GM11168 (cell line): ENCODE measurements at regions not wholly inside any gene's neighbourhood (a gene's known extent, or its start where the extent isn't known, plus 50 kb on each side); places are given as distances from the start of the nearest gene placed in this dataset.

Experiments used
- in situ Hi-C: fragments of 300-500 bp; cut with MboI; formaldehyde crosslinking; loops from one replicate; pipeline ENCODE4 v1.12.0; 2022; ENCODE audit warnings: low sequenced_read_pairs; ENCODE audit not compliant: unreplicated experiment

DNA sequence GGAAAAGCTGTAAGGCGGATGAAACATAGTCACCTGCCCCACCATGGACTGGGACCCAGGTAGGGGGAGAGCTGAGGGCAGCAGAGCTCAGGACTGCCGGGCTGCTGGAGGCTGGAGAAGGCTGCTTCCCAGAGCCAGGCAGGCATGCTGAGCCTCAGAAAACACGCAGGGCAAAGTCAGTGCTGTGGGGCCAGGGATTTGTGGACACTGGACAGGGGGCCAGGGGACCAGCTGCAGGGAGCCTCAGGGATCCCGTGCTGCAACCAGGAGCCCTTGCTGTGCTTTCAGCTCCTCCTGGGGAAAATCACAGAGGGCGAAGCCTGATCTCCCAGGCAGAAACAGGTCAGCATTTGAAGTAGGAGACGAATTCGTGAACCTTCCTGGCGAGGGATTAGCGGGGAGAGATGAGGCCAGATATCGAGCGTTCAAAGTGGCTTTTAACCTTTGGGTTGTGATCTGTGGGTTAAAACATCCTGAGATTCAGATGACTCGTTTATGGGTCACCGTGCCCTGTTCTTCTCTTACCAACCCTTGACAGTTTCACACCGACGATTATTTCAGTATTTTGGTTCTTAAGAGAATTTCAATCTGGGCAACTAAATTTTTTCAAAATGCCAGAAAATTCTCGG is 85.6 kb upstream of the SHH start:
- in situ Hi-C loops: no loop called here

DNA sequence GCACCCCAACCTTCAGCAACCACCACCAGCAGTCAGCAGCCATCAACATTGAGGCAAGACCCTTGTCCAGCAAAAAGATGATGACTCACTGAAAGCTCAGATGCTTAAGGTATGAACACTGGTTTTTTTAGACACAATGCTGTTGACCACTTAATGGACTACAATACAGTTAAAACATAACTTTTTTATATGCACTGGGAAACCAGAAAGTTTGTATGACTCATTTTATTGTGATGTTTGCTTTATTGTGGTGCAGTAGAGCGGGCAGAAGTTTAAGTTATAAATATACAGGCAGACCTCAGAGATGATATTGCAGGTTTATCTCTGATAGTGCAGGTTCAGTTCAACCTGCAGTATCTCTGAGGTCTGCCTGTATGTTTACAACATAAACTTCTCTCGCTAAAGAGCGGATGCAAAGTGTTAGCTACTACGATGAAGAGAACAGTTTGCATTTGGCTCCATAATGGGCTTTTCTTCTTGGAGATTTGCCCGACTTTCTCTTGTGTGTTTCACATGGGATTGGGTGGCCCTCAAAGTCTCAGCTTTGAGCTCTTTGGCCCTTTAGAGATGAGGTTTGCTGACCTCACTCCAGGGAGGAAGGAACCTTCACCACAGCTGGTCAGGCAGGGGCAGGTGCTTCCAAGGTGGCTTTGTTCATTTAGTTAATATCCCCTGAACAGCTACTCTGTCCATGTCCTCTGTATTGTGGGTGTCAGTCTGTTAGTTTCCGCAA is 84.4 kb upstream of the SHH start:
- in situ Hi-C loops: no loop called here

DNA sequence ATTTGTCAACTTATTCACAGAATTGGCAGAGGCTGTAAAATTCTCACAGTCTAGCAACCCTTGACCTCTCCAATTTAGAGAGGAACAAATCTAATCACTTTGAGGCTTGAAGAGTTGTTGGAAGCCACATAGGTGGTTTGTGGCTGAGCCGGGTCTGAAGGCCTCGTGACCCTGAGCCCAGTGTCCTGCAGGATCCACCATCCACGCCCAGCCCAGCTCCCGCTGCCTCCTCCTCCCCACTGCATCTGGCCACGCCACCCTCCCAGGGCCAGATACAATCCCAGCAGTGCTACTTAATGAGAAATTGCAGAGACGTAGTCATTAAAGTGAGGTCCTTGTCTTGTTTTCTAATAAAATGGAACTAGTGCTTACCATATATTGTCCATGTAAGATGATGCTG is 81.4 kb upstream of the SHH start:
- in situ Hi-C loops: no loop called here

DNA sequence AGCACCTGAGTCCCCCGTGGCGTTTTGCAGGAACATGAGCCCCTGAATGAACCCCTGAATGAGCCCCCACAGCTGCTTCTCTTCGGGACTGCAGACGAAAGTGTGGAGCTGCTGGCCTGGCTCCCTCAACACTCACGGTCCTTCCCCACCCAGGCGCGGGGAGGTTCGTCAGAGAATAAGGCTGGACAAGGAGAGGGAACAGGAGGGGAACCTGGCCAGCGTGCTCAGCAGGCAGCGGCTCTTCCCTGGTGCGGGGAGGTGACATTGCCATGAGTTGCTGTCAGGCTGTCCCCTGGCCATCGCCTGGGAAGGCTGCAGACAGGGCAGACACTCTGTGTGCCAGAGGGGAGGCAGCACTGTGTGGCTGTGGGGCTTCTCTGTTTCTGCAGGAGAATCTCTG is 80.9 kb upstream of the SHH start:
- in situ Hi-C loops: no loop called here

DNA sequence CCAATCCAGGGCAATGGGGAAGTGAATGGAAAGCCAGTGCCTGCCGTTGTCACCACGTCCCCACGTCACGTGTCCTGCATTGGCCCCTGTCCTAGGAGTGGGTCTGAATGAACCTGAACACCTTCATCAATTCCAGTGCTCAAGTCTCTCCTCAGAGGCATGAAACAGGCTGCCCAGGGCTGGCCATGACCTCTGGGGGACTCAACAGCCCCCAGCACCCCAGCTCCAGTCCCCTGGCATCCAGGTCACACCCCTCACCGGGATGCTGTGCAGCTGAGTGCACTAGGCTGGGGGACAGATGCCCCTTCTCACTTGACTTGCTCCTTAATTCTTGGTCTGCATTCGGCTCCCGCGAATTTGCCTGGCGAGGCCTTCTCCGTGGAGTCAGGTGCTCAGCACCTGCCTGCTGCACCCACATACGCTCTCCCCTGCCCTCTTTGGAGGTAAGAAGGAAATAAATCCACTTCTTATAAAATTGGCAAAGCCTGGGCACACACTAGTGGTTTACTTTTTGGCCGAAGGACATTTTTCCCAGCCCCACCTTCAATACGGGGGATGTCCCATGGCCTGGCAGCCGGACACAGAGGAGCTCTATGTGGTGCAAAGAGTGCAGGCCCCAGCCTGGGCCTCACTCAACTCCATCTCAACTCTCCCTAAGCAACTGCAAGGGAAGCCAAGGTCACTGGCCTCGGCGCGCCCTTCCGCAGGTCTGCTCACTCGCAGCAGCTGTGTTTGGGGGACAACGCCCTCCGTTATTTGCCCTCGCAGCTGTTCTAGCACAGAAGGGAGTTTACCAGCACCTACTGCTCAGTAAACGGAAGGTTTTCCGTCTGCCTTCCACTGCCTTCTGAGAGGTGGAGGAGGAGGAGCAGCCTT is 77.6 kb upstream of the SHH start:
- in situ Hi-C loops: no loop called here

DNA sequence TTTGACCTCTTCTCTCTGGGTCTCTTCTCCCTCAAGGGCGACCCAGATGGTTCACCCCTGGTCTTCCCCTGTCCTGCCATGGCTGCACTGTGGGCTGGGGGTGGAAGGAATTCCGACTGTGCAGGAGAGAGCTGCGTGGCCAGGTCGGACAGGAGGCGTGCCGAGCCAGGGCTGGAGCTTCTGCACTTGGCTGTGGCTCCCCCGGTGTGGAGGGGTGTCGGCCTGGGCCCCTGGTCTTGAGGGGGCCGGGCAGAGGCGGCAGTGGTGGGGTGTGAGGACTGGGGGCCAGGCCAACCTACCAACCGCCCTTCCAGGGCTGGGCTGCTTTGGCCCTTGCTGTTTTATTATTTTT is 74.9 kb upstream of the SHH start:
- in situ Hi-C loops: no loop called here

DNA sequence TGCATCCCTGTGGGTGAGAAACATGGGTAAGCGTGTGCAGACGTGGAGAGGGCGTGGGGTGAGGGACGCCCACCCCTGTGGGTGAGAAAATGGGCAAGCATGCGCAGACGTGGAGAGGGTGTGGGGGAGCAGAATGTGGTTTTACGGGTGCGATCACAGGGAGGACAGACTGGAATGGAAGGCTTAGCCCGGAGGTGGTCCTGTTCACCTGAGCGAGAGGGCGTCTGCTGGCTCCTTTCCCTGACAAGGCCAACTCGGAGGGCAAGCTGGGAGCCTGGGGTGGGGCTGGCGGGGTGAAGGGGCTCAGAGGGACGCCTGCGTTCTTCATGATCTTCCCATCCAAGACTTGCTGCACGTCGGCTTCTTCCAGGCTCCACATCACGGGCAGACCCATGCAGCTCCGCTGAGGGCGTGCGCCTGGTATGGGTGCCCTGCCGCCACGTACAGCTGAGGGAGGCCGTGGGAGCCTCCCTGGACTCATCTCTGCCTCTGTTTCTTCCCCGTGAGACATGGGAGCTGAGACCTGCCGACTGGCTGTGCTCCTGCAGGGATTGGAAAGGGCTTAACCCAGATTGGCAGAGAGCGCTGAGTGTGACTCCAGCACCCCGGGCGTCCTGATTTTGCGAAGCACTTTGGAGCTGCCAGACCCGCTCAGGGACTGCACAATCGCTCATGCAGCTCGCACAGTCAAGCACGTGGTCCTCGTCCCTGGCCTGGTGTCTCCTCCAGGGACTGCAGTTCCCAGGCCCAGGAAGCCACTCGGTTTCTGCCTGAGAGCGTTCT is 74.3 kb upstream of the SHH start:
- in situ Hi-C loops: no loop called here

DNA sequence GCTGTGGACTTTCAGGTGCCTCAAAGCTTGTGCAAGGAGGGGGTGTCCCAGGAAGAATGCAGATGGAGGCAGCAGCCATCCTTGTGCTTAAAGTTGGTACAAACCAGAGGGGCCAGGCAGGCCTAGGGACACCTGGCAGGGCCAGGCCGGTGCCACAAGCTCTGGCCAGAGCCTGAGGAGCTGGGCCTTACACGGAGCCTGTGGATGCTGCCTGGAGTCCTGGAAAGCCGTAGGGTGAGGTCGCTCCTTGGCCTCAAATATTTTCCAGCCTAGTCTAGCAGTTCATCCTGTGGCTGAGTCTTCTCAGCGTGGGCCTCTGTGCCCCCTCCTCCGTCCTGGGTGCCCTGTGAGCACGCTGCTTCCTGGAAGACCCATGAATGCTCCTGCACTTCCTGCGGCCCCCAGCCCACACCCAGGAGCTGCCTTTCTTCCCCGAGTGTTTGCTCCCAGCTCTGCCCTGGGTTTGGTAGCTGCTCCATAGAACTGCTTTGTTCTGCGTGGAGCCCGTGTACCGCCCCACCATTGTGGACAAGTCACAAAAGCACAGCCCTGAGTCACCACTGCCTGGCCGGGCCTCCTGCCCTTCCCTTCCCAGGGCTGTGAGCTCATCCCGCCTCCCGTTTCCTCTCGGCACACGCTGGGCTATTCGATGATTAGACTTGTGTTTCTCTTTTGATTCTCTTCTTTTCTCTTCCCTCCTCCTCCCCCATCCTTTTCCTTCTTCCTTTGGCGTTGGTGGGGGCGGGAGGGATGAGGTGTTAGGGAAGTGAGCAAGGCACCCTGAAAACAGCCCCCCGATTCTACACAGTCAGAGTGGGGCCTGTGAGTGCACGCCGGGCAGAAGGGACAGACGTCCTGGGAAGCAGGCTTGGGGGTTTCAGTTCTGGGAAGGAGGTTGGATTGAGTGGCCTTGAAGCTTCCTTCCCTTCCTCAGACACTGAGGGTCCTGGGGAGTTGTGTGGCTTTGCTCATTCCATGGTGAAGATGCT is 73.2 kb upstream of the SHH start:
- in situ Hi-C loops: no loop called here

DNA sequence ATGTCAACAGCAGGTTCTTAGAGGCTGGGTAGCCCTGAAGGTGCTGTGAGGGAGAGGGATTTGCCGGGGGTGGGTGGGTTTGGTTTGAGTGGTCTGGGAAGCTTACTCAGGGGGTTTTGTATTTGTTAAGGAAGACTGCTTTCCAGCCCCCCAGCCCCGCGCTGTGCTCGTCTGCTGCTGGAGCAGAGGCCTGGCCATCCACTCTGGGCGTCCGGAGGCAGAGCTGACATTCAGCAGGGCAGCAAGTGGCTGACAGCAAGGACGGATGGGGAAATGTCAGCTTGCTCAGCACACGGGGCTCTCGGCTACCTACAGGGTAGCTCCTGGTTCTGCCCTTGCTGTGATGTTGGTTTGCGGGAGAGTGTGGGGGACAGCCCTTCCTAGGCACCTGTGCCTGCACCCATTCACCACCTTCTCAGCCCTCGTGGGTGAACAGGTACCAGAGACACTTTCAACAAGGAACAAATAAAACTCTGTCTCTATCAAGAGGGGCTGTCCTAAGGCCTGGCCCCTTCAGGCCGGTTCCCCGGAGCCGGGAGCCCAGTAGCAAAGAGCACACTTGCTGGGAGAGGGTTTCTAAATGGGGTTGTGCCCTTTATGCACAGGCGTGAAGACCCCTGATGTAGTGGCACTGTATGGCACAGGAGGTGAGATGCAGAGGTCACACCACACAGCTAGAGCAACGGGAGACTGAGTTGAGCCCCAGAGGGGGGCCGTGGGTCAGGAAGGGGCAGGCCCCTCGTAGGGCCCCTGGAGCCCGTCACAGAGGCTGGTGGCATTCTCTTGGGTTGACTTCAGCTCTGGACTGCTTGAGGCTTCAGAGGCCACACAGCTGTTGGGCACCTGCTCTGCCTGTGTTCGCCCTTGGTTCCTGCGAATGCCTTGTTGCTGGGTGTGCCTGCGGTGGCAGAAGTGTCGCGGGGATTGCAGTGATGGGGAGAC is 72.2 kb upstream of the SHH start:
- in situ Hi-C loops: no loop called here

DNA sequence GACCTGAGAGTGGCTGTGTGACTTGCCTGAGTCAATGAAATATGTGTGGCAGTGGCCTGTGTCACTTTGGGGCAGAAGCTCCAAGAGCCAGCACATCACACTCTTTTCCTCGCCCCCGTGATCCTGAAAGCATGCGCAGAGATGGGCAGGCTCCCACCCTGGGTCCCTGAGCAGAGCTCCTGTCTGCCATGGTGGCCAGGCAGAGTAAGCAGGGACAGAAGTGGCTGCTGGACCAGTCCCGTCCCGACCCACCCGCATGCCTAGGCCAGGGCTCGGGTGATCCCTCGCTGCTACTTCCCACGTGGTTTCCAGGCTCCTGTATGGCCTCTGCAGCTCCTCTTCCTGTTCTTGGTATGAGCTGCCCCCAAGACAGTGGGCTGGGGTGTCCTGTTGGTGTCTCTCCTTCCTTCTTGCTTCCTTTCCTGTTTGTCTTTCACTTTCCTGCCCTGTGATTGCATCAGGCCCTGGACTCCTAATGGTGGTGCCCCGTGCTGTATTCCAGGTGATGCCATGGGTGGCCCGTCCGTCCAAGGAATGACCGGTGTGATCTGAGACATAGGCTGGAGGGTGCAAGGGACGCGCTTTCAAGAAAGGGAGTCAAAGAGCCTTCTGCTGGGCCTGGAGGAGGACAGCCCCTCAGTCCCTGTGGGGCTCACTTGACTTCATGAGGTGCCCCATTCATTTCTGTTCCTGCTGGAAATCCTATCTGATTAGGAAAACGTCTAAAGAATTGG is 71.4 kb upstream of the SHH start:
- in situ Hi-C loops: no loop called here

DNA sequence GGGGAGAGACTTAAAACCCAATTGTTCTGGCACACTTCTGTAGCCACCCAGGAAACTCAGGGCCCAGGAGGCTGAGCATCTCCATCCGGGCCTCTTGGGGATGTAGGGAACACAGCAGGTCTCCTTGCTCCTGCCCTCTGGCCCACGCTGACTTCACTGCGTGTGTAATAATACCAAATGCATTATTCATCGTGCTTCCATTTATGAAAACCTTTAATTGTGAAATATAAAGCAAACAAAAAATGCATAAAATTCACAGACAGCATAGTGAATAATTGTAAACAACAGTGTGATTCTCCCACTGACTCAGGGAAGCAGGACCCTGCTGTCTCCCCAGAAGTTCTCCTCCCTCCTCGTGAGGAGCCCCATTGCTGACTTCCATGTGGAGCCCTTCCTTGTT is 70.3 kb upstream of the SHH start:
- in situ Hi-C loops: no loop called here

DNA sequence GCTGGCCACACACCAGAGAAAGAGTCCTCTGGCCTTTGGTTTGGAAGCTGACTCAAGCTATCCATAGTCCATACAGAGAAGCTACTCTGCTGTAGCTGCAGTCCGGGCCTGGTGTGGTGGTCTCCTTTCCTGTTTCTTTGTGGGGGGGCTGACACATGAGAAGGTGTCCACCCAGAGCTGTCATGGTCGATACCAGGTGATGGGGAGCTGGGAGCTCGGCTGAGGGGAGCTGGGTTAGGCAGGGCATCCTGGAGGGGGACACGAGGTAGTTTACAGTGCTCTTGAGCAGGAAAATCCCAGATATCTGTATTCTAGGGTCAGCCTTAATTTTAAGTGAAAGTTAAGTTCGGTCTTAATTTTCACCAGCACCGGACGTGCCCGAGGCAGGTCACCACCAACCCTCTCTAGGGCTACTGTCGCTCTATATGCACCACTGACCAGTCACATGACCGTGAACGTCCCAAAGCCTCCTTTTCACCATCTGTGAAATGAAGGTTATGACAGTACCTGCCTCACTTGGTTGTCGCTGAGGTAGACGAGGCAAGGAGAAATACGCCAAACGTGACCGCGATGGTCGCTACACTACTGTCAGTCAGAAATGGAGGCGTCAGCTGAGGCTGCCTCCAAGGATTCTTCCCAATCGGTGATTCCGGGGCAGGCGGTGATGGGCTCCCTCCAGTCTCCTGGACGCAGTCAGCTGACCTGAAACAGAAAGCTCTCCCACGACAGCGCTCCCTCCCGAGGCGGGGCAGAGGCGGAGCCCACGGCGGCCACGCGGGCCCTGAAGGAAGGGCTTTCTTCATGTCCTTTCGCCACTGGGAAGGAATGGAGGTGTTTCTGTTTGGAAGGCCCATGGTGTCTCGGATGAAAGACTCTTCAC is 69.4 kb upstream of the SHH start:
- in situ Hi-C loops: no loop called here

DNA sequence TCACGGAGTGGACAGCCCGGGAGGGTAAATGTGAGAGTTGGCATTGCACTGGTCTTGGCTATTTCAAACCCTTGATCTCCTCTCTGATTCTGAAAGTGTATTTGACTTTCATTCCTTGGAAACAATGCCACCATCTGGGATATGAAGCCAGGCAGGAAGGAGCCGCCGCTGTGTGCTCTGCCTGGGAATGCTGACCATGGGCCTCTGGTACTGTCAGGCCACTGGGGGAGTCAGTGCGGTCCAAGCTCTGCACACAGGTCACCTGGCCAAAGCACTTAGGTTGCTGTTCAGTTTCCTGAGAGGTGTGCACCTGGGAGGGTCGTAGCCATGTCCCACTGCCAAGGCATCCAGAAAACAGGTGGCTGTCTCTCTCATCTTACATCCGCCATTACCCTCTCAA is 68.5 kb upstream of the SHH start:
- in situ Hi-C loops: no loop called here

DNA sequence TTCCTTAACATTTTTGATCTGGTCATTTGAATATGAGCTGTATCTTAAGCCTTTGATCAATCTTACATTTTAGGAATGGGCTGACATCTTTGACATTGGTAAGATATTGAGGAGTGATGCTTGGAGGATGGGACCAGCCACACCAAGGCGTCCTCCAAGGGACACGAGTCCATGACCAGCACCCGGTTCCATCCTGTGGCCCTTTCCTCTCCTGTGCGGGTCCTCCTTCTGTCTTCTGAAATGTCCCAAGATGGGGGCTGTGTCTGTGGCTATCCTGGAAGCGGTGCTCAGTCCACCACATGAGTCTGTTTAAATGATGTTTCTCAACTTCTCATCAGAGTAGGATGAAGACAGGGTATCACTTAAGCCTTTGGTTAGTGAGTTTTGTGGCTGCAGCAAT is 67.3 kb upstream of the SHH start:
- in situ Hi-C loops: no loop called here

DNA sequence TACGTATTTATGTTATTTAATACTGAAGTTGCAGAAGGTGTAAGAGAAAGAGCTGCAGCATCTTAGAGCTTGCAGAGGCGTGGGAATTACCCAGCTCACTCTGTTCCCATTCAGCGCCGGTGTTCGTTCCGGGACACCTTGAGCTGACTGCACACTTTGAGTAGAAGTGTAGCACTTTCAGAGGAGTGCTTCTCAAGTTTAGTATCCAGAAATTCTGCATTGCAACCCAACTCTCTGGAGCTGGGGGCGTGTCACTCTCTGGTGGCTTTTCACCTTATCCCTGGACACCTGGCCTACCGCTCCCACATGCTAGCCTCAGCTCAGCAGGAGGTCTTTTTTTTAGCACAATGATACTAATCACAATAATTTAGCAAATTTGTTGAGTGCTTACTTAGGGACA is 66.4 kb upstream of the SHH start:
- in situ Hi-C loops: no loop called here

DNA sequence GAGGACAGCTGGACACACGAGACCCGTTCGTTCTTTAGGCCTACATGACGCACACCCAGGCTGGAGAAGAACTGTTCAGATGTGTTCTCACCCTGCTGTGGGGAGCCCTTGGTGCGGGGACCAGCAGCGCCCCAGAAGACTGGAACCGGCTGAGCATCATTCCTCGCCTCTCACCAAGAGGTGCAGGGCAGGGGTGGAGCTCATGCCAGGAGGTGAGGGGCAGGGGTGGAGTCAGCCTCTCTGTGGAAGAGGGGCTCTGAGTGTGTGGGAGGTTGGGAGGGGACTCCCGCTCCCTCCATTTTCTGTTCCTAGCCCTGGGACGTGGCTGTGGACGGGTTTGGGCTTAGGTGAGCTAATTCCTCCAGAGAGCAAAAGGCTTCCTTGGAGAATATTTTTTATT is 66.0 kb upstream of the SHH start:
- in situ Hi-C loops: no loop called here

DNA sequence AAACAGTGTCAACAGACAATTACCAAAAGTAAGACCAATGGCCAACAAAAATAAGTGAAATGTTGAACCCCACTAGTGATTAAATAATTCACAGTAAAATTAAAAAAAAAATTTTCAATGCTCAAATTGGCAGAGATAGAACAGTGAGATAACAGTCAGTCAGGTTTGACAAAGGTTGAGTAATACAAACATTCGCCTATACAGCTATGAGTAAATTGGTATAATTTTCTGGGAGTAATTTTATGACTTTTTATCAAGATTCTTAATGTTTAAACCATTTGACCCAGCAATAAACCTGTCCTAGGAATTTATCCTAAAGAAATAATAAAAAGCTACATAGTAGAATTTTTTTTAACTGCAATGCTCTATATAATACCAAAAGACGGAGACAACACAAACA is 64.9 kb upstream of the SHH start:
- in situ Hi-C loops: no loop called here
